GM19351 (cell line): ENCODE measurements at regions not wholly inside any gene's neighbourhood (a gene's known extent, or its start where the extent isn't known, plus 50 kb on each side); places are given as distances from the start of the nearest gene placed in this dataset.

Experiments
- ATAC-seq: cut with Tn5 transposase; IDR thresholded peaks from one replicate; pipeline ENCODE4 v1.9.1; 2021; ENCODE audit warnings: mild to moderate bottlenecking, moderate library complexity; ENCODE audit not compliant: unreplicated experiment

DNA sequence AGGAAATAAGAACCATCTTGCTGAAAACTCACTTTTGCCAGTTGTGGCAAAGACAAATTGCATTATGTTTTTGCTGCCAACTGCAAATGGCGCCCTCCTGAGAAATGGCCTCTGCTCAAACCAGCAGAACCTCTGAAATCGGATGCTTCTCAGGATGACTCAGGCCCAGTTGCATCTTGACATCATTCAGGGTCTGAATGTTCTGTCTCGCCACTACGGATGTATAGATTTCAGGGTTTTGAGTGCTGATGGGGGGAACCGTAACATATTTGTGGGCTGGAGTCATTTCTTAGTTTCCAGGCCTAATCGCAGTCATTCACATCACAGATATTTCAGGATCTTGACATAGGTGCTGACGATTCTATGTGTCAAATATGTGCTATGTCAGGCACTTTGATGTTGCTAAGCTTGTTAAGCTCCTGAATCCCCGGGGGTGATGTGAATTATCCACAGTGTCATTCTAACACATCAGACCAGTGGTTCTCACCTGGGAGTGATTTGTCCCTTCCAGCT, 207.1 kb downstream of the NFATC2 start:
- ATAC-seq, result peak; percentile 93

DNA sequence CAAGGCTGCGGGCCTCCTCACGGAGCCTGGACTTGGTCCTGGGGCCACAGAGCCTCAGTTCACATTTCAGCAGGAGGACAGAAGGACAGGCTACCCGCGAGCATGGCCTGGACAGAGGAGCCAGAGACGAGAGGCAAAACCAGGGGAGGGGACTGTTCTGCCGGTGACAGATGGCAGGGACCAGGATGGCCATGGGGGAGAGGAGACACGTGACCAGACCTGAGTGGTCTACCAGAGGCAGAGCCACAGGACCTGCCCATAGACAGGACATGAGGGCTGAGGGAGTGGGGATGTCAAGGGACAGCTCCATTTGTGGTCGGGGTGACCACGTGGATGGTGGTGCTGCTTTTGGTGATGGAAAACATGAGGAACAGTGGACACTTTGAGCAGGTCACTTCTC, 207.9 kb downstream of the NFATC2 start:
- no peak for ATAC-seq

DNA sequence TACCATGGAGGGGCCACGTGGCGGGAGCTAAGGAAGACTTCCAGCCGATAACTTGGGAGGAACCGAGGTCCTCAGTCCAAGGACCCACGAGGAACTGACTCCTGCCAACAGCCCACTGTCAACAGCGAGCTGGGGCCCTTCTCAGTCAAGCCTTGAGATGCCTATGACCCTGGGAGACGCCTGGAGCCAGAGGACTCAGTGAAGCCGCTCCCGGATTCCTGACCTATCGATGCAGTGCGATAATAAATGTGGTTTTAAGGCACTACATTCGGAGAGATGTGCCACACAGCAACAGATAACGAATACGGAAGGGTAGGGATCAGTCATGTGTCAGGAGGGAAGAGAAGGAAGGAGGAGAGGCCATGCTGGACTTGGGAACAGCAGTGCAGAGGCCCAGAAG, 208.5 kb downstream of the NFATC2 start:
- ATAC-seq, result no peak

DNA sequence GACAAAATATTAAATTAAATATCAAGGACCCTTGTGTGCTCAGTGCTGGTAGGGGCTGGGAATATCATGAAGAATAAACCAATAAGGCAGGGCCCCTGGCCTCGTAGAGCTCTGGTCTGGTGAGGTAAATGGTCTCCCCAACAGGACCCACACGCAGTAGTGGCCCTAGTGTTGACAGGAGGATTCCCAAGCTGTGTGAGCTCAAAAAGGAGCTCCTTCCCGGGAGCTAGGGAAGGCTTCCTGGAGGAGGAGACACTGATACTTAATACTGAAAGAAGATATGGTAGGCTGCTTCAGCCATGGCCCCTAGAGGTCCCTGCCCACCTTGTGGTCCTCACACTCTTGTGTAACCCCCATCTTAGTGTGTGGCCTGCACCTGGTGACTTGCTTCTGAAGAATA, 209.1 kb downstream of the NFATC2 start:
- no peak for ATAC-seq

DNA sequence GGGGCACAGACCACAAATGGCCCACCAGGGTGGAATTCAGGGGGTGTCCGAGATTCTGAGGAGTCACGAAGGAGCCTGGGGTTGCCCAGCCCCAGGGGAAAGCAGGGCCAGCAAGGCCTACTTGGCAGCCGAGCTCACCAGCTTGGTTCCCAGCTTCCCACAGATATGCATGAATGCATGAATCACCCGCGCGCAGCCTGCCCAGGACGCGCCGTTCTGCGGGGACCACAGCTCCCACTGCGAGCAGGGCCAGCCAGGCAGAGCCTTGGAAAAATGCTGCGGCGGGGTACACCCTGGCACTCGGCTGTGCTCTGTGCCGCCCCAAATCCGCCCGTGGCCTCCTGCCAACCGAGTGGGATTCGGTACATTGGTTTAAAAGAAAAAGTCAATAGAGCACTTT, 211.0 kb downstream of the NFATC2 start:
- no peak for ATAC-seq

DNA sequence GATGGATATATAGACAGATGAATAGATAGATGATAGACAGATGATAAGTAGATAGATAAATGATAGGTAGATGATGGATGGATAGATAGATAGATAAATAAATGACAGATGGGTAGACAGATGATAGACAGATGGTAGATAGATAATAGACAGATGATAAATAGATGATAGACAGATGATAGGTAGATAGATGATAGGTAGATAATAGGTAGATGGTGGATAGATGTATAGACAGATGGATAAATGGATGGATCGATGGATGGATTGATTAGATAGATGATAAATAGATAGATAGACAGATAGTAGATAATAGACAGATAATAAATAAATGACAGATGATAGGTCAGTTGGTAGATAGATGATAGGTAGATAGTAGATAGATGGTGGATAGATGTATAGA, 212.7 kb downstream of the NFATC2 start:
- no peak for ATAC-seq

DNA sequence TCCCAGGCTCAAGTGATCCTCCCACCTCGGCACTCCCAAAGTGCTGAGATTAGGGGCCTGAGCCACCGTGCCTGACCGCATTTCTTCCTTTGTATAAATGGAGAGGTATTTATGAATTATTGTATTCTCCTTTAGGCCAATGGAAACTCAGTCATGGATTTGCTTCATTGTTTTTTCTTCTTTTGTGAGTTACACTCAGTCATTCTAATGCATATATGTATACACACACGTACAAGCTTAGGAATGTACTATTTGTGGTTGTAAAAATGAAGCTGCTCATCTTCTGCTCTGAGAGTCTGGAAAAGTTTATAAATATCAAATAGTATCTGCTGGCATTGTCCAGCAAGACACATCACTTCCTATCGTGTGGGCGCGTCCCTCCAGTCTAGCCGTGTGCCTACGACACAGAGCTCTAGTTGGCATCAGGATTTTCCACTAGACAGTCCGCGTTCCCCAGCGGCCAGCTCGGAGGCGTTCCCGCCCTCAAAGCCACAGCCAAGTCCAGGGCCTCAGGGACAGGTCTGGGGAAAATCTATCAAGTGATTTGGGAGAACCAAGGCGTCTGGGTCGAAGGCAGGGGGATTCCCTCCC, 215.2 kb downstream of the NFATC2 start:
- ATAC-seq, result no peak

DNA sequence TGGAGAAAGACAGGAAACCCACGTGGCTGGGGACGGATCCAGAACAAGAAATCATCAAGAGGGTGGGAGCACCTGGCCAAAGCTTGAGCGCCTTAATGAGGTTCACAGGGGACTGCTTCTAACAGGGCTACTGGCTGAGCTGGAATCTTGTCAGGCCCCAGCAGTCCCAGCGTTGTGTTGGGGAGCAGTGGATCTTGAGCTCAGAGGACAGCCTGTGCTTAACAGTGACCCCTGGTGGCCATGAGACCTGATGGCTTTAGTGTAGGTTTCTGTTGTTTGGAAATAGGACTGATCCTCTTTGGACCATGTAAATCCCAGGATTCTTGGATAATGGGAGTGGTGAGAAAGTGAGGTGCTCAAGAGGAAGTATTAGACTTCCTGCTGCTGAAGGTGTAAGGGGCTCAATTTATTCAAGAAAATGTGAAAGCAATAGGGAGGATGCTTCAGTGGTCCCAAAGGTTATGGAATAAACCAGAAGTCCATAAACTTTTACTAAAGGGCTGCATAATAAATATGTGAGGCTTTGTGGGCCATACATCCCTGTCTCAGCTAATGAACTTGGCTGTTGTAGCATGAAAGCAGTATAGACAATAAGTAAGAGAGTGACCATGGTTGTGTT, 216.2 kb downstream of the NFATC2 start:
- ATAC-seq, result no peak

DNA sequence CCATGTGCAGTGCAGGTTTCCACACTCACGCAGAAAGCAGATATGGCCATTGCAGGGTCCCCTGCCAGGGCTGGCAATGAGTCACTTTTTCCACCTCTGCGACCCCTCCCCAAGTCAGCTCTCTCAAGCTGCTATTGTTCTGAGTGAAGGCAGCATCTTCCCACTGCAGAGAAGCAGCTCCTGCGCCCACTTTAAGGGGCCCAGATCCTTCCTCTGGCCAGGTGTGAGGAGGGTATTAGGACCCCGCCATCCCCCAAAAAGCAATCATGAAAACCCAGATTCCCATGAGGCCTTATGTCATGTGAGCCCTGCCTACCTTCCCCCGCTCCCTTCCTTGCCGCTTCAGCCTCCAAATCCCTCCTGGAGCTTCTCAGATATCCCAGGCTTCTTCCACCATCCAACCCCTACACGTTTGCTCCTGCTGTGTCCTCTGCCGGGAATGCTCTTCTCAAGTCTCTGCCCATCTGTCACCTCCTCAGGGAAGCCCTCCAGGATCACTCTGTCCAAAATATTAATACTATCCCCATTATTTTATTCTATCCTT, 220.3 kb downstream of the NFATC2 start:
- ATAC-seq, result no peak

DNA sequence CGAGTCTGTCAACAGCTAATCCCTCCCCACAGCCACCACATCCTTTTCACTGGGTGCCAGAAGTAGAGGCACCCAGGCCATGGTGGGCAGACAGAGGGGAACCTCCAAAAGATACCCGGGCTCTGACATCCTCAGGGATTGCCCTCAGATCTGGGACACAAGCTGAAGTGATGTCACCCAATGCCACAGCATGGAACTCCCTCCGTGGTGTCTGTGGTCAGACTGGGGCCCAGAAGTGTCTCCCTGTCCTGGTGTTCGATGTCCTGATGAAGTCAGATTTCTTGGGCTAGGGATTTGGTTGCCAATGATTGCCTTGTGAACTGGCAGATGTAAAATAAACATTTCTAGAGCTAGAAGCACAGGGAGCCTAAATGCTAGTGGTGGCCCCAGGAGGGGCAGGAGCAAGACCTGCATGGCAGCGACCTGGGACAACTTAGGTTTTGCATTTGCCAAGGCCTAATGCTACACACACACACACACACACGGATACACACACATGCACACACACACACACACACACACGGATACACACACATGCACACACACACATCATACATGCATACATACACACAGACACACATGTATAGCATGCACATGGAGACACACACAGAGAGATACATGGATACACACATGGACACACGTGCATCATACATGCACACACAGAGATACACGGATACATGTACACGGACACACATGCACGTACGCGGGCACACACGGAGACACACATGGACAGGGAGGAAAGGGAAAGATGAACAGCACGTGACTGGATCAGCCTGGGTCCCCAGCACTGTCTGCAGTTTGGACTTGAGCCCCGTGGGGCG, 221.0 kb downstream of the NFATC2 start:
- no peak for ATAC-seq

DNA sequence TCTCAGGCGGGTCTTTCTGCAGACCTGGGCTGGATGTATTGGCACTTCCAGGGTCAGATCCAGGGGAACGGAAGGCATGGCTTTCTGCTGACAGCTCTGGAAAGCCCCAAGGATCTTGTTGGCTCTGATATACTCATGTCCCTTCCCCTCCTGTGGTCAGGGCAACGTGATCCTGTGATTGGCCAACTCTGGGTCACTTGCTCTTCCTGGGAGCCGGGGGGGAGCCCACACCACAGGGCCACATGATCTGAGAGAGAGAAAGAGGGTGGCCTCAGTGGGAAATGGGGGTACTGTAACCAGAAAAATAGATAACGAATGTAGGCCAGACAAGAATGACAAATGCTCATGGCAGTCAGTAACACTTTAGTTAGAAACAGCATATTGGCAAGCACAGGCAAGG, 223.0 kb downstream of the NFATC2 start:
- ATAC-seq, result no peak

DNA sequence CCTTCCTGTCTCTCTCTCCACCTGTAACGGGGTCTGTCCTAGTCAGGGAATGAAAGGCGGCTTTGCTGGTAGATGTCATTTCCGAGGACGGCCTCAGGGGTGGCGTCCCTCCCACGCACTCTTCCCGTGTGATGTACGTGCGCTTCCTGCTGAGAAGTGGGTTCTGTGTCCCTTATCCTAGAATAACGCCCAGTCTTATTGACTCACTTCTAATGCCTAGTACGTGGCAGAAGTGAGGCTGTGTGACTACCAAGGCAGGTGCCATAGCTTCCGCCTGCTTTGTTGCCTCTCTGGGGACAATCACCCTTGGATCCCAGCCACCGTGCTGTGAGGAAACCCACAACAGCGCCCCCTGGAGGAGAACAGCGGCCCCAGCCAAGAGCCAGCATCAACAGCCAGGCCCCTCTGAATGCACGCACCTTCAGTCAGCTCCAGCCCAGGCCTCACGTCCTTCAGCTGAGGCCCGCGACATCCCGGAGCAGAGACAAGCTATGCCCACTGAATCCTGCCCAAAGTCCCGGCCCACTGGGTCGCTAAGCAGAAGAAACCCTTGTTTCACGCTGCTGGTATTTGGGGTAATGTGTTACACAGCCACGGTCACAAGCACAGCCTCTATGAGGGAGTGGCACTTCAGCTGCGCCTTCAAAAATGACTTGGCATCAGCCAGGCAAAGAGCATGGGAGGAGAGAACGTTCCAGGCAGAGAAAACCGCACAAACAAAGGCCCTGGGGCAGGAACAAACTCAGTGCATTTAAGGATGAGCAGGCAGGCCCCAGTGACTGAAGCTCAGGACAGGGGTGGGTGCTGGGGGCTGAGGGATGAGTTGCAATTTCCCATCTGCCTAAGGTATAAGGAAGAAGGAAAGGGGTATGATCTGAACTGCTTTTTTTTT, 224.2 kb downstream of the NFATC2 start:
- ATAC-seq, result no peak

DNA sequence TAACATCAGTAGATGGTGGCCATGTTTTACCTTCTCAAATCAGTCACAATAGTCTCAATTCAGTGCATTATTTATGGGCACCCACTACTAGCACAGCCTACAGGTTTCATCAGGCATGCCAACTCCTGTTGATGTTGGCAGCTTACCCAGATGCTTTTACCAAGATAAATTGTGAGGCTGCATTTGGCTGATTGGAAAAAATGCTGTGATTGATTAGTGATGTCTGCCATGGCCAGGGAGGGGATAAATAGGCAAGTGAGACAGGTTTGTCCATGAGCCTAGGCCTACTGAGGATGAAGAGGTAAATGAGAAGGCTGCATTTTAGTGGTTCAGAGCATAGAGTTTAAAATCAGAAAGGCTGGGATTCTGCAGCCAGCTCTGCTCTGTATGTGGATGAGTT, 227.1 kb downstream of the NFATC2 start:
- no peak for ATAC-seq

DNA sequence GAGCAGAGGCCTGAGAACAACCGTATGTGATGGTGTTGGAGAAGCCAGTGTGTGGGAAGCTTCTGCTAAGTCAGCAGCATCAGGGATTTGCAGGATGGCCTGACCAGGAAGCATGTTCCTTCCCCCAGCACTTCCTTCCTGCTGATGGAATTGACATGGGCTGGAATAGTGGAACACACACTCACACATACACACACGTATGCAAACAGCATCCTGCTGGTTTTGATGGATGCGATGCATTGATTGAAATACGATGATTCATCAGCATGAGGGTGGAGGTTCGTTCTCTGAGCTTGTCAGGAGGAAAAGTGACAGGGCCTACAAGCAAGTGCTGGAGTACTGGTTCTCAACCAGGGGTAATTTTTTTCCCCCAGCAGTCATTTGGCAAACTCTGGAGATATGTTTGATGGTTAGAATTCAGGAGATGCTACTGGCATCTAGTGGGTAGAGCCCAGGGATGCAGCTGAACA, 229.1 kb downstream of the NFATC2 start:
- ATAC-seq, result no peak

DNA sequence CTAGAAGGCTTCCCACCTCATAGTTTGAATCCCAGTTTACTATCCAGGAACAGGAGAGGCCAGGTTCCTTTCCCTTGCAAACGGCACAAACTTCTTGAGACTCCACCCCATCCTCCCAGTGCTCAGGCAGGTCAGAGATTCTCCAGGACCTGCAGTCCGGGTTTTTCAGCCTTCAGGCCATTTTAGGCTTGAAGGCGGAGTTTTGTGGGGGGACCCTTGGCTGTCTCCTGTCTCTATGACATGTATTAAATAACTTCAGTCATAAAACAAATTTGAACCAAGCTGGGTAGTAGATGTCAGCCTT, 230.1 kb downstream of the NFATC2 start:
- ATAC-seq, result no peak

DNA sequence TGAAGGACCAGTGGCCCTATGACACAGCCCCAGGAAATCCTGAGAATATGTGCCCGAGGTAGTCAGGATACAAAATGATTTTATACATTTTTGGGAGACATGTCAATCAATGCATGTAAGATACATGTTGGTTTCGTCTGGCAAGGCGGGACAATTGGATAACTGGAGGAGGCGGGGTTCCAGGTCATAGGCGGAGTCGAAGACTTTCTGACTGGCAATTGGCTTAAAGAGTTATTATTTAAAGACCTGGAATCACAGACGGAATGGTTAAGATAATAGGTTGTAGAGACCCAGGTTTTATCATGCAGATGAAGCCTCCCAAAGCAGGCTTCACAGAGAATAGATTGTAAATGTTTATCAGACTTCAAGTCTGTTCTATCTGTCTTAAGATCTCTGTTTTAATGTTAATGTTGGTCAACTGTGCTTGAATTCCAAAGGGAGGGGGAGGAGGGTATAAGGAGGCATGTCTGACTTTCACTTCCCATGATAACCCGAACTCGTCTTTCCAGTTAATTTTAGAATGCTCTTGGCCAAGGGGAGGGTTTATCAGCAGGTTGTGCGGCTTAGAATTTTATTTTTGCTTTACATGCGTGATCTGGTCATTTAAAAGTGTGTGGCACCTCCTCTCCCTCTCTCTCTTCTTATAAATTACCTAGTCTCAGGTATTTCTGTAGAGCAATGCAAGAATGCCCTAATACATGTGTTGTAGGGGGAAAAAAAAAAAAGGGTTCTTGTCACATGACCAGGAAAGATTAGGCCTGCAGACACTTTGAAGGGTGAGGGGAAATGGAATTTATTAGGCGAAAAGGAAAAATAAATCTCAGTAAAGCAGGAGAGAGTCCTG, 230.7 kb downstream of the NFATC2 start:
- no peak for ATAC-seq

DNA sequence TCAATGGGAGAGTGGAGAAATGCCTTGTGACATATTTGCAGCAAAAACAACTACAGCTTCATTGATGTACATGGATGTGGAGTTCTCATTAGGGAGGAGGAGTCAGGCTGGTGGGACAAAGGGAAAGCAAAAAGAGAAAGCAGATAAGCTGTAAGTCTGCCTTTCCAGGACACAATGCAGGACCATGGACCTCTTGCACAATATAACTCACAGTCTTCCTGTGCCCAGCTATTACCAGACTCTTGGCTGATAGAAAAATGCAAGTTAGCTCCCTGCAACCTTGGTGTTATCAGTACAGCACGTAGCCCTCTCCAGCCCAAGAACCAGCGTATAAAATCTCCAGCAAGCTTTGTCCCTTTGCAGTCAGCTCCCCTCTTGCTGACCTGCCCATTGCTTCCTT, 232.3 kb downstream of the NFATC2 start:
- no peak for ATAC-seq

DNA sequence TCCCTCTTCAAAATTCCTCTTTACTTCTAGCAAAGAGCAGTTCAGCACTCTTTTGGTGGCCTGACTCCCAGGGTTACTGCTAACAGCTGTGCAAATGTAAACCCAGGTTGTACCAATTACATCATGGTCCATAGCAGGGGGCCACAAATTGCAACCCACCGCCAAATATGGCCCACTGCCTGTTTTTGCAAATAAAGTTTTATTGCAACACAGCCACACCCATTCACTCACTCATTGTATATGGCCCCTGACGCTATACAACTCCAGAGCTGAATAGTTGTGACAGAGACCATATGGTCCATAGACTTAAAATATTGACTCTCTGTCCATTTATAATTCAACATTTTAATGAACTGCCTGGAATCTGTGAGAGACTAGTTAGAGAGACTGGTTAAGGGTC, 233.4 kb downstream of the NFATC2 start:
- ATAC-seq, result no peak

DNA sequence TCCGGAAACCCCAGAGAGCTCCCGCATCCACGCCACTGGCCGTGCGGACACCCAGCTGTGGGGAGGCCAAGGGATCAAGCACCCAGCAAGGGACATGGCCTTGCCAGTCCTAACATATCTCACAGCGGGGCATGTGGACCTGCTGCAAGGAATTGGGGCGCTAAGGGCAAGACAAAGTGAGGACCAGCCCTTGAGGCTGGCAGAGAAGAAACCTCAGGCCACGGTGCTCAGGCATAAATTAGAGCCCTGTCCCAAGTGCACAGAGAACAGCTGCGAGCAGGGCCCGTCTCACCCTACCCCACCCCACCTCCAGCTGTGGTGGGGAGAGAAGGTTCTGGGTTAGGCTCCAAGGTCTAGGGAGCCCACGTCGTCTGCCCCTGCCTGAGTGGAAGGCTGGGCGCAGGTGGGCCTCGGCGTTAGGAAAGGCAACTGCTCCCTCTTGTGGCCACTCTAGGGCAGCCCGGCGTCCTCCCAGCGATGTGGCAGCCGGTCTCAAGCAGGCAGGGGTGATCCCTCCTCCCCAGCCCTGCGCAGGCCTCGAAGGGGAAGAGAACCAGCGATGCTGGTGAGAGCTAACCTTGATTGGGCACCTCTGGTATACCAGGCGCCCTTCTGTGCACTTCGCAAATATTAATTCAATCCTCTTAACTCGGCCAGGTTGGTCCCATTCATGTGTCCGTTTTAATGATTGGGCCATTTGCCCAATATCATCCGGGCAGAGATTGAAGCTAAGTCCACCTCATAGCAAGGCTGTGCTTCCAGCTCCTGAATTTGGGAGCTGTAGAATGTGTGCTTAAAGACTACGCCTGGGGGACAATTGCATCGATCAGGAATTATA, 235.8 kb downstream of the NFATC2 start:
- peak; percentile 81 for ATAC-seq
